ENCODE measurements at regions not wholly inside any gene's neighbourhood (a gene's known extent, or its start where the extent isn't known, plus 50 kb on each side); places are given as distances from the start of the nearest gene placed in this dataset.

DNA sequence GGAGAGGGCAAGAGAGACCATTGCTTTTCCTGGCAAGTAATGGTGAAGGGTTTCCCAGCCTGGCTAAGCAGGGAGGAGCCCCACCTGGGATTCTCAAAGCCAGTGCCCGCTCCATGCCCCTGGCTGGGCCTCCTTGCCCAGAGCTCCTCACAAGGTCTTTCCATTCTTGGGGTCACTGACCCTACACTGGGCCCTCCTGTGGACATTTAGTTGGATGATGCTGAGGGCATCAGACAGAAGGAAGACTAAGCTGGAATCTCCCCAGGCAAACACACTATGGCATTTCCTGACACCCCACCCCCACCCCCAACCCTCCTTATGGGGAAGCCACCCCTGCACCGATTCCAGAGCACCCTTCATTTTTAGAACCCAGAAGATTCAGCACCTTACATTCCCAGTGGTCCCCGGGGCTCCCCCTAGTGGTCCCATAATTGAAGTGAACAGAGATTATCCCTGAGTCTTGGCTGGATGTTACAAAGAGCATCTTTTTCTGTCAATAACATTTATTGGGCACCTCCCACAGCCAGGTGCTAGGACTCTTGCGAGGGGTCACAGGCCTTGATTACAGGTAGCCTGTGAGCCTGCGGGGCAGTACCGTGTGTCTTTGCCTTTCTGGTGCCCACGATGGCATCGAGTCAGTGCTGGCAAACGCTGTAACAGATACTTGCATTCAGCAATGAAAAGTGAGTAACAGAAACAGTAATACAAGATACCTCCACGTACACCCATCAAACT, 548.5 kb downstream of the BUD13 start:
- BruUV-seq (replicated peaks), result no TSS peak
- POLR2A ChIA-PET, result no interaction called here
- CTCF ChIA-PET, result interaction anchor here (0.6 to 1.5 kb wide), 7 partner anchors 9 to 53 kb away, joined by 3 to 5 read pairs (median 3); no protein-coding TSS in a partner anchor
- Histone ChIP-seq H3K4me1 (no peaks in the 10 kb centered on the region), H3K36me3 (ENCODE audit: control insufficient read depth, insufficient read depth, low read length) (no peaks in the 10 kb centered on the region), H3K4me3 (ENCODE audit: low read depth, low read length) (no peak overlapping the region), H3K27me3 (replicated peaks; ENCODE audit: control insufficient read depth, insufficient read depth, low read length) (no peaks in the 10 kb centered on the region; the same call in 1 of the 2 replicates), H3K9me3 (no peaks in the 10 kb centered on the region)
- no peak overlapping the region for H3K27ac Mint-ChIP-seq (ENCODE audit: unreplicated experiment)
- TF ChIP-seq, protein P1, sequence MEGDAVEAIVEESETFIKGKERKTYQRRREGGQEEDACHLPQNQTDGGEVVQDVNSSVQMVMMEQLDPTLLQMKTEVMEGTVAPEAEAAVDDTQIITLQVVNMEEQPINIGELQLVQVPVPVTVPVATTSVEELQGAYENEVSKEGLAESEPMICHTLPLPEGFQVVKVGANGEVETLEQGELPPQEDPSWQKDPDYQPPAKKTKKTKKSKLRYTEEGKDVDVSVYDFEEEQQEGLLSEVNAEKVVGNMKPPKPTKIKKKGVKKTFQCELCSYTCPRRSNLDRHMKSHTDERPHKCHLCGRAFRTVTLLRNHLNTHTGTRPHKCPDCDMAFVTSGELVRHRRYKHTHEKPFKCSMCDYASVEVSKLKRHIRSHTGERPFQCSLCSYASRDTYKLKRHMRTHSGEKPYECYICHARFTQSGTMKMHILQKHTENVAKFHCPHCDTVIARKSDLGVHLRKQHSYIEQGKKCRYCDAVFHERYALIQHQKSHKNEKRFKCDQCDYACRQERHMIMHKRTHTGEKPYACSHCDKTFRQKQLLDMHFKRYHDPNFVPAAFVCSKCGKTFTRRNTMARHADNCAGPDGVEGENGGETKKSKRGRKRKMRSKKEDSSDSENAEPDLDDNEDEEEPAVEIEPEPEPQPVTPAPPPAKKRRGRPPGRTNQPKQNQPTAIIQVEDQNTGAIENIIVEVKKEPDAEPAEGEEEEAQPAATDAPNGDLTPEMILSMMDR (IDR thresholded peaks at IDR 0.05; ENCODE audit: insufficient read depth in 1 of 2, low read depth in 1 of 2, low read length in 1 of 2, severe bottlenecking in 1 of 2, unreplicated experiment in 1 of 2), result peak; percentile 90 to 96
- H3K36me3 Mint-ChIP-seq (ENCODE audit: insufficient read depth, unreplicated experiment), result no peaks in the 10 kb centered on the region
- H3K4me1 Mint-ChIP-seq (ENCODE audit: low read depth, unreplicated experiment), result peaks cover 8% of the 10 kb centered on the region
- peaks cover 2% of the 10 kb centered on the region for H3K27me3 Mint-ChIP-seq (ENCODE audit: insufficient read depth, unreplicated experiment)
- DNase-seq, result peak; percentile 72 to 82
- H3K4me3 Mint-ChIP-seq (ENCODE audit: unreplicated experiment), result no peak overlapping the region
- H3K9me3 Mint-ChIP-seq (ENCODE audit: unreplicated experiment), result no peaks in the 10 kb centered on the region
- intact Hi-C loops (cut with micrococcal nuclease; ENCODE audit: unreplicated experiment), result loop anchor here (1.0 to 2.0 kb wide), 3 partner anchors 54 to 900 kb away; no protein-coding TSS in a partner anchor

DNA sequence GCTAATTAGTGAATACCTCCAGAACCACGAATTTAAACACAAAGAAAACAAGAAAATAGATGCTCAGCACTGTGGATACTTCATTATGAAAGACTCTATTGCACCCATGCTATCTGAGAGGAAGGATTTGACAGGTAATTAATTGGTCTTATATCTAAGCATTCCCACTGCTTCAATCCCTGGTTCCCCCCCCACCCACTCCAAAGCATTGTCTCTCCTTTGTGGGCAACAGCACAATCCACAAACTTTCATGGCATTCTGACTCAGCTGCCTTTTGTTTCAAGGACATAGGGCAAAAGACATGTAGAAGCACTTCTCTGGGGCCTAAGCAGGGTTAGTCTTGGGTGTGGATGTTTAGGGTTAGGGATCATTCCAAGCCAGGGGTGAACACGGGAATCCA, 551.4 kb downstream of the BUD13 start:
- no peaks in the 10 kb centered on the region for H3K36me3 Mint-ChIP-seq (ENCODE audit: insufficient read depth, unreplicated experiment)
- H3K4me1 ChIP-seq, result no peaks in the 10 kb centered on the region
- no TSS peak for BruUV-seq (replicated peaks)
- no peak overlapping the region for H3K27ac Mint-ChIP-seq (ENCODE audit: unreplicated experiment)
- H3K27me3 Mint-ChIP-seq (ENCODE audit: insufficient read depth, unreplicated experiment), result no peaks in the 10 kb centered on the region
- ChIA-PET CTCF (interaction anchor here (1.1 kb wide), 1 partner anchor 13 kb away, joined by 4 read pairs; no protein-coding TSS in a partner anchor), POLR2A (no interaction called here)
- H3K4me3 ChIP-seq (ENCODE audit: low read depth, low read length), result no peak overlapping the region
- no peaks in the 10 kb centered on the region; the same call in 1 of the 2 replicates for H3K27me3 ChIP-seq (replicated peaks; ENCODE audit: control insufficient read depth, insufficient read depth, low read length)
- H3K9me3 Mint-ChIP-seq (ENCODE audit: unreplicated experiment), result no peaks in the 10 kb centered on the region
- no peaks in the 10 kb centered on the region for H3K36me3 ChIP-seq (ENCODE audit: control insufficient read depth, insufficient read depth, low read length)
- peaks cover 7% of the 10 kb centered on the region for H3K4me1 Mint-ChIP-seq (ENCODE audit: low read depth, unreplicated experiment)
- H3K4me3 Mint-ChIP-seq (ENCODE audit: unreplicated experiment), result no peak overlapping the region
- intact Hi-C loops (cut with micrococcal nuclease; ENCODE audit: unreplicated experiment), result no loop called here
- peak in 1 of 2 experiments; percentile 14 for DNase-seq
- peaks cover 12% of the 10 kb centered on the region; the same call in 1 of the 2 replicates for H3K9me3 ChIP-seq
- TF ChIP-seq, protein P1 (IDR thresholded peaks at IDR 0.05; ENCODE audit: insufficient read depth in 1 of 2, low read depth in 1 of 2, low read length in 1 of 2, severe bottlenecking in 1 of 2, unreplicated experiment in 1 of 2), result no peak

DNA sequence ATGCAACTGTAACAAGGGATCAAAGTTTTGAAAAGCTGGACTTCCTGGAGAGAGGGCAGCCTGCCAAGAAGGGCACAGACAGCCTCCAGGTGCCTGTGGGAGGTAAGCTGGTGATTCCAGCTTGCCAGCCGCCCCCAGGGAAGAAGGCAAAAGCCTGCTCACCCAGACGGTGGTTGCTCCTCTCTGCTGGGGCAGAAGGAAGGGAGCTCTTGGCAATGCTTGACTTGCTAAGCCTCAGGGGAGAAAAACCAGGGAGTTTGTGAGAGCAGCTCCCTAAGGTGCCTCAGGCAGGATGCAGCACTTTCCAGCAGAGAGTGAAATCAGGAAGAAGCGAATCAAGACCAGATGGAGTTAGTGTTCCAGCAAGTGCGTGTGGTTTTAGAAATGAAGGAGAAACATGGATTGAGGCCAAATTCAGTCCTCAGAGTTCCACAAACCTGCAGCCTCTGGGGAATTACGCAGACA, 553.6 kb downstream of the BUD13 start:
- Histone ChIP-seq H3K9me3 (peaks cover 12% of the 10 kb centered on the region; the same call in 1 of the 2 replicates), H3K36me3 (ENCODE audit: control insufficient read depth, insufficient read depth, low read length) (no peaks in the 10 kb centered on the region), H3K4me1 (no peaks in the 10 kb centered on the region), H3K27me3 (replicated peaks; ENCODE audit: control insufficient read depth, insufficient read depth, low read length) (no peaks in the 10 kb centered on the region; the same call in 1 of the 2 replicates), H3K4me3 (ENCODE audit: low read depth, low read length) (no peak overlapping the region)
- TF ChIP-seq, protein P1 (IDR thresholded peaks at IDR 0.05; ENCODE audit: insufficient read depth in 1 of 2, low read depth in 1 of 2, low read length in 1 of 2, severe bottlenecking in 1 of 2, unreplicated experiment in 1 of 2), result no peak
- POLR2A ChIA-PET, result no interaction called here
- no peaks in the 10 kb centered on the region for H3K36me3 Mint-ChIP-seq (ENCODE audit: insufficient read depth, unreplicated experiment)
- no peak overlapping the region for H3K4me3 Mint-ChIP-seq (ENCODE audit: unreplicated experiment)
- no peaks in the 10 kb centered on the region for H3K9me3 Mint-ChIP-seq (ENCODE audit: unreplicated experiment)
- CTCF ChIA-PET, result interaction anchor here (0.5 to 1.0 kb wide), 3 partner anchors 44 to 331 kb away, joined by 3 read pairs; no protein-coding TSS in a partner anchor
- peak in 1 of 2 experiments; percentile 27 for DNase-seq
- intact Hi-C loops (cut with micrococcal nuclease; ENCODE audit: unreplicated experiment), result no loop called here
- no peaks in the 10 kb centered on the region for H3K4me1 Mint-ChIP-seq (ENCODE audit: low read depth, unreplicated experiment)
- BruUV-seq (replicated peaks), result no TSS peak
- H3K27ac Mint-ChIP-seq (ENCODE audit: unreplicated experiment), result no peak overlapping the region
- H3K27me3 Mint-ChIP-seq (ENCODE audit: insufficient read depth, unreplicated experiment), result no peaks in the 10 kb centered on the region

All from Caco-2 (cell line).